Breast epithelium (tissue), 3 donors: ENCODE measurements at regions not wholly inside any gene's neighbourhood (a gene's known extent, or its start where the extent isn't known, plus 50 kb on each side); places are given as distances from the start of the nearest gene placed in this dataset.

ENCODE experiments used
- POLR2A ChIP-seq: fragments of 450-650 bp; IDR thresholded peaks from one replicate; pipeline ENCODE4 v1.6.1; 2016; ENCODE audit warnings: antibody characterized with exemption, mild to moderate bottlenecking, moderate library complexity
- POLR2AphosphoS5 ChIP-seq, 3 donors: sonication (generic); formaldehyde crosslinking; IDR thresholded peaks; one replicate each; pipeline ENCODE4 v1.6.1; 2017; ENCODE audit warnings: antibody characterized with exemption in 3 of 3
- TF ChIP-seq, protein P1 (sequence below), 3 donors: fragments of 450-650 bp; IDR thresholded peaks; one replicate each; pipeline ENCODE4 v1.5.1; 2016 to 2017; ENCODE audit warnings: antibody characterized with exemption in 3 of 3, mild to moderate bottlenecking in 3 of 3, moderate library complexity in 3 of 3

GRCh38 chr10:123584419-123584775 is 81.8 kb upstream of the GPR26 start:
- TF ChIP-seq, protein P1, sequence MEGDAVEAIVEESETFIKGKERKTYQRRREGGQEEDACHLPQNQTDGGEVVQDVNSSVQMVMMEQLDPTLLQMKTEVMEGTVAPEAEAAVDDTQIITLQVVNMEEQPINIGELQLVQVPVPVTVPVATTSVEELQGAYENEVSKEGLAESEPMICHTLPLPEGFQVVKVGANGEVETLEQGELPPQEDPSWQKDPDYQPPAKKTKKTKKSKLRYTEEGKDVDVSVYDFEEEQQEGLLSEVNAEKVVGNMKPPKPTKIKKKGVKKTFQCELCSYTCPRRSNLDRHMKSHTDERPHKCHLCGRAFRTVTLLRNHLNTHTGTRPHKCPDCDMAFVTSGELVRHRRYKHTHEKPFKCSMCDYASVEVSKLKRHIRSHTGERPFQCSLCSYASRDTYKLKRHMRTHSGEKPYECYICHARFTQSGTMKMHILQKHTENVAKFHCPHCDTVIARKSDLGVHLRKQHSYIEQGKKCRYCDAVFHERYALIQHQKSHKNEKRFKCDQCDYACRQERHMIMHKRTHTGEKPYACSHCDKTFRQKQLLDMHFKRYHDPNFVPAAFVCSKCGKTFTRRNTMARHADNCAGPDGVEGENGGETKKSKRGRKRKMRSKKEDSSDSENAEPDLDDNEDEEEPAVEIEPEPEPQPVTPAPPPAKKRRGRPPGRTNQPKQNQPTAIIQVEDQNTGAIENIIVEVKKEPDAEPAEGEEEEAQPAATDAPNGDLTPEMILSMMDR (IDR thresholded peaks at IDR 0.05) = no peak
- no peak for TF ChIP-seq POLR2A
- no peak for TF ChIP-seq POLR2AphosphoS5 (IDR thresholded peaks at IDR 0.05)
